ENCODE measurements at regions not wholly inside any gene's neighbourhood (a gene's known extent, or its start where the extent isn't known, plus 50 kb on each side); places are given as distances from the start of the nearest gene placed in this dataset.

- no peak for TF ChIP-seq CTCF (IDR thresholded peaks at IDR 0.05; ENCODE audit: borderline replicate concordance, extremely low read depth, insufficient read depth)
- FAIRE-seq (no peak), DNase-seq (no peak)
- H3K9me3 ChIP-seq (ENCODE audit: control insufficient read depth in 2 of 3, insufficient read depth in 1 of 3, low read length in 3 of 3) = no peaks in the 10 kb centered on the region
- no peaks in the 10 kb centered on the region for H3K27me3 ChIP-seq (ENCODE audit: control insufficient read depth, insufficient read depth, low read length)
- no peak overlapping the region for H3K4me3 ChIP-seq (ENCODE audit: low read length in 3 of 3)
- H3K27ac ChIP-seq (ENCODE audit: low read depth in 2 of 2, low read length in 2 of 2) = no peak overlapping the region
- intact Hi-C loops (cut with DNase I) = no loop called here
- peaks cover 0 to 3% (median 0%) of the 10 kb centered on the region in 3 donors for H3K4me1 ChIP-seq (ENCODE audit: control insufficient read depth in 2 of 3, insufficient read depth in 2 of 3, low read depth in 1 of 3, low read length in 3 of 3)
- H3K9ac ChIP-seq (ENCODE audit: low read length in 3 of 3) = no peak overlapping the region
- H3K36me3 ChIP-seq (ENCODE audit: control insufficient read depth in 2 of 3, insufficient read depth in 3 of 3, low read length in 3 of 3) = no peaks in the 10 kb centered on the region
Measured at GRCh38 chr2:144631636-144632035, 111.7 kb upstream of the ZEB2 start.

- H3K9me3 ChIP-seq (ENCODE audit: control insufficient read depth in 2 of 3, insufficient read depth in 1 of 3, low read length in 3 of 3) = no peaks in the 10 kb centered on the region
- no peaks in the 10 kb centered on the region for H3K27me3 ChIP-seq (ENCODE audit: control insufficient read depth, insufficient read depth, low read length)
- H3K4me1 ChIP-seq (ENCODE audit: control insufficient read depth in 2 of 3, insufficient read depth in 2 of 3, low read depth in 1 of 3, low read length in 3 of 3) = peaks cover 0 to 3% (median 0%) of the 10 kb centered on the region in 3 donors
- no peak overlapping the region for H3K4me3 ChIP-seq (ENCODE audit: low read length in 3 of 3)
- no peaks in the 10 kb centered on the region for H3K36me3 ChIP-seq (ENCODE audit: control insufficient read depth in 2 of 3, insufficient read depth in 3 of 3, low read length in 3 of 3)
- intact Hi-C loops (cut with DNase I) = no loop called here
- FAIRE-seq = no peak
- H3K27ac ChIP-seq (ENCODE audit: low read depth in 2 of 2, low read length in 2 of 2) = no peak overlapping the region
- TF ChIP-seq CTCF (IDR thresholded peaks at IDR 0.05; ENCODE audit: borderline replicate concordance, extremely low read depth, insufficient read depth) = no peak
- no peak for DNase-seq
- no peak overlapping the region for H3K9ac ChIP-seq (ENCODE audit: low read length in 3 of 3)
Measured at GRCh38 chr2:144630459-144631215, 110.7 kb upstream of the ZEB2 start.

- no peak for TF ChIP-seq CTCF (IDR thresholded peaks at IDR 0.05; ENCODE audit: borderline replicate concordance, extremely low read depth, insufficient read depth)
- Histone ChIP-seq H3K36me3 (ENCODE audit: control insufficient read depth in 2 of 3, insufficient read depth in 3 of 3, low read length in 3 of 3) (no peaks in the 10 kb centered on the region), H3K27ac (ENCODE audit: low read depth in 2 of 2, low read length in 2 of 2) (no peak overlapping the region), H3K9me3 (ENCODE audit: control insufficient read depth in 2 of 3, insufficient read depth in 1 of 3, low read length in 3 of 3) (no peaks in the 10 kb centered on the region), H3K4me3 (ENCODE audit: low read length in 3 of 3) (no peak overlapping the region), H3K4me1 (ENCODE audit: control insufficient read depth in 2 of 3, insufficient read depth in 2 of 3, low read depth in 1 of 3, low read length in 3 of 3) (peaks cover 0 to 3% (median 0%) of the 10 kb centered on the region in 3 donors), H3K9ac (ENCODE audit: low read length in 3 of 3) (no peak overlapping the region), H3K27me3 (ENCODE audit: control insufficient read depth, insufficient read depth, low read length) (no peaks in the 10 kb centered on the region)
- FAIRE-seq (no peak), DNase-seq (no peak)
- intact Hi-C loops (cut with DNase I) = no loop called here
Measured at GRCh38 chr2:144629935-144630334, 110.0 kb upstream of the ZEB2 start.

Measured in kidney (tissue), 13 donors.